K562 (cell line): ENCODE measurements at regions not wholly inside any gene's neighbourhood (a gene's known extent, or its start where the extent isn't known, plus 50 kb on each side); places are given as distances from the start of the nearest gene placed in this dataset.

Experiments used
- ATAC-seq: fragments of 200-7000 bp; cut with Tn5 transposase; 3 replicates; pipeline ENCODE4 v1.9.1; 2020; ENCODE audit warnings: moderate library complexity
- BruUV-seq: library from RNA; stranded (reverse); fragments of 400-500 nt; replicated peaks from 2 replicates; lab custom pipeline; 2021; lab: Mats Ljungman, UMichigan
- CTCF ChIA-PET: fragments of 300-600 bp; formaldehyde crosslinking; extraction: SDS; loops from one replicate; lab custom pipeline; 2021; ENCODE audit warnings: low intra/inter-chr PET ratio; lab: Yijun Ruan, JAX
- POLR2A ChIA-PET: fragments of 300-600, 350-650 bp; sonication (Branson Sonifier 250); formaldehyde crosslinking; extraction: SDS; loops from one replicate; lab custom pipeline; 2021; ENCODE audit warnings: antibody characterized with exemption, inconsistent platforms; lab: Yijun Ruan, JAX
- DNase-seq, 4 experiments: peaks; one replicate each; pipeline versions ENCODE4 v3.0.0 to v3.0.0-alpha.2; 2011 to 2018; ENCODE audit warnings: low spot score in 3 of 4, mixed read lengths in 3 of 4; ENCODE audit errors: extremely low read depth in 1 of 4
- FAIRE-seq: peaks from 2 replicates; lab custom pipeline; 2011; peaks lifted over from hg19 to GRCh38; lab: Jason Lieb, UNC
- H2AFZ ChIP-seq: 2 replicates; pipeline ENCODE4 v1.6.0; 2011; ENCODE audit warnings: low read depth, low read length, control low read depth, inconsistent platforms
- H3K27ac ChIP-seq: fragments of 200-600 bp; 3 replicates; pipeline ENCODE4 v1.8.0; 2011; ENCODE audit warnings: low read depth, mild to moderate bottlenecking, control low read depth, inconsistent platforms, low read length, moderate library complexity, mixed read lengths; ENCODE audit errors: extremely low read depth
- H3K27me3 ChIP-seq, 2 experiments: fragments of 300-600 bp in 1 of 2; 2 replicates in 1 of 2; 3 replicates in 1 of 2; pipeline versions ENCODE4 v1.6.0 to v1.8.0; 2011; ENCODE audit warnings: inconsistent platforms in 2 of 2, low read length in 2 of 2, mild to moderate bottlenecking in 1 of 2, mixed read lengths in 1 of 2, moderate library complexity in 1 of 2; ENCODE audit not compliant: control insufficient read depth in 2 of 2, insufficient read depth in 2 of 2
- H3K36me3 ChIP-seq: fragments of 300-600 bp; 3 replicates; pipeline ENCODE4 v1.8.0; 2011; ENCODE audit warnings: mild to moderate bottlenecking, low read length, inconsistent platforms; ENCODE audit not compliant: control insufficient read depth, insufficient read depth
- H3K4me1 ChIP-seq, 2 experiments: fragments of 200-600 bp in 1 of 2; replicated peaks in 1 of 2; 2 replicates in 1 of 2; 3 replicates in 1 of 2; pipeline versions ENCODE4 v1.5.1 to v1.8.0; 2011; ENCODE audit warnings: inconsistent platforms in 2 of 2, low read length in 2 of 2, mild to moderate bottlenecking in 1 of 2, mixed read lengths in 1 of 2, moderate library complexity in 1 of 2; ENCODE audit not compliant: control insufficient read depth in 2 of 2, insufficient read depth in 2 of 2
- H3K4me2 ChIP-seq: 2 replicates; pipeline ENCODE4 v1.6.1; 2011; ENCODE audit warnings: low read length, control low read depth, inconsistent platforms, mixed read lengths; ENCODE audit not compliant: insufficient read depth
- H3K4me3 ChIP-seq: fragments of 200-600 bp; sonication (generic), shearing (Covaris generic); 2 replicates; pipeline ENCODE4 v1.5.1; 2016; ENCODE audit warnings: control low read depth, inconsistent platforms
- H3K79me2 ChIP-seq: fragments of 200-600 bp; 3 replicates; pipeline ENCODE4 v1.8.0; 2011; ENCODE audit warnings: low read length, inconsistent platforms; ENCODE audit not compliant: control insufficient read depth, insufficient read depth
- H3K9ac ChIP-seq, 2 experiments: 2 replicates each; pipeline versions ENCODE4 v1.6.0 to v1.6.1; 2011; ENCODE audit warnings: low read depth in 2 of 2, low read length in 2 of 2, control low read depth in 1 of 2, inconsistent platforms in 1 of 2, mild to moderate bottlenecking in 1 of 2, mixed read lengths in 1 of 2; ENCODE audit not compliant: insufficient read depth in 1 of 2
- H3K9me1 ChIP-seq: one replicate; pipeline ENCODE4 v1.6.0; 2011; ENCODE audit warnings: inconsistent platforms, mild to moderate bottlenecking, low read length, moderate library complexity; ENCODE audit not compliant: control insufficient read depth, insufficient read depth
- H3K9me3 ChIP-seq: replicated peaks from 2 replicates; pipeline ENCODE4 v1.5.1; 2011; ENCODE audit warnings: low read depth, low read length, inconsistent platforms; ENCODE audit not compliant: control insufficient read depth, insufficient read depth
- H4K20me1 ChIP-seq: replicated peaks from 2 replicates; pipeline ENCODE4 v1.6.1; 2011; ENCODE audit warnings: low read length, inconsistent platforms, mixed read lengths; ENCODE audit not compliant: control insufficient read depth, insufficient read depth
- BACH1 ChIP-seq: fragments of 200-800 bp; sonication (Bioruptor generic); IDR thresholded peaks from 2 replicates; pipeline ENCODE4 v1.6.1; 2016; ENCODE audit warnings: missing genetic modification characterization, missing compliant biosample characterization
- CAMTA2 ChIP-seq: fragments of 250-450 bp; sonication (Bioruptor Pico); conservative IDR thresholded peaks from 2 replicates; pipeline ENCODE4 v1.5.1; 2022
- KDM2B ChIP-seq: fragments of 250-450 bp; sonication (Bioruptor Pico); IDR thresholded peaks from 2 replicates; pipeline ENCODE4 v1.8.0; 2021; ENCODE audit warnings: mild to moderate bottlenecking, moderate library complexity
- MTF1 ChIP-seq: fragments of 250-450 bp; sonication (Bioruptor Pico); IDR thresholded peaks from 2 replicates; pipeline ENCODE4 v1.9.0; 2021; ENCODE audit warnings: moderate library complexity, mild to moderate bottlenecking, inconsistent platforms, borderline replicate concordance
- PRMT5 ChIP-seq: sonication (generic); formaldehyde crosslinking; IDR thresholded peaks from 2 replicates; pipeline ENCODE4 v1.5.0; 2020; ENCODE audit warnings: missing genetic modification reagents
- RCOR1 ChIP-seq, 2 experiments: IDR thresholded peaks; 2 replicates each; pipeline ENCODE4 v1.6.1; 2012; ENCODE audit warnings: low read depth in 2 of 2, low read length in 2 of 2, borderline replicate concordance in 1 of 2, improper control_type of control experiment in 1 of 2
- SIX5 ChIP-seq, 2 experiments: IDR thresholded peaks; 2 replicates each; pipeline ENCODE4 v1.6.1; 2011; ENCODE audit warnings: low read length in 2 of 2, borderline replicate concordance in 1 of 2, low read depth in 1 of 2, mild to moderate bottlenecking in 1 of 2, moderate library complexity in 1 of 2; ENCODE audit not compliant: insufficient read depth in 1 of 2
- SMAD3 ChIP-seq: fragments of 450-650 bp; formaldehyde crosslinking; conservative IDR thresholded peaks from 2 replicates; pipeline ENCODE4 v1.4.0; 2020; ENCODE audit warnings: mild to moderate bottlenecking
- SPI1 ChIP-seq: IDR thresholded peaks from 2 replicates; pipeline ENCODE4 v1.6.1; 2011; ENCODE audit warnings: low read depth, low read length, control low read depth, borderline replicate concordance
- ZFP1 ChIP-seq: fragments of 450-650 bp; formaldehyde crosslinking; IDR thresholded peaks from 2 replicates; pipeline ENCODE4 v1.4.0; 2020; ENCODE audit warnings: mild to moderate bottlenecking, mixed read lengths
- ZMIZ1 ChIP-seq, 2 experiments: fragments of 150-350 bp in 1 of 2; IDR thresholded peaks; 2 replicates each; pipeline ENCODE4 v1.6.1; 2012 to 2016; ENCODE audit warnings: low read depth in 2 of 2, low read length in 2 of 2, mild to moderate bottlenecking in 1 of 2, moderate library complexity in 1 of 2
- ZNF507 ChIP-seq: conservative IDR thresholded peaks from 2 replicates; pipeline ENCODE4 v1.6.1; 2017; ENCODE audit warnings: missing genetic modification characterization, missing compliant biosample characterization
- ZNF551 ChIP-seq: fragments of 250-450 bp; sonication (Bioruptor Pico); IDR thresholded peaks from 2 replicates; pipeline ENCODE4 v1.5.0; 2021; ENCODE audit warnings: mild to moderate bottlenecking, moderate library complexity
- WGBS: fragments of 100-300 bp; shearing (Covaris generic); methylation state at CpG from one replicate; pipeline ENCODE4 v1.1.6; 2016; ENCODE audit warnings: low coverage, mixed read lengths; ENCODE audit not compliant: insufficient coverage; ENCODE audit errors: missing lambda C conversion rate; 5-methylcytosine and 5-hydroxymethylcytosine counted together
- in situ Hi-C: fragments of 300-500 bp; cut with MboI; formaldehyde crosslinking; loops from 4 replicates; pipeline ENCODE4 v1.15.0; 2018; ENCODE audit warnings: inconsistent platforms, mixed read lengths
- intact Hi-C: fragments of 100-400 bp; cut with micrococcal nuclease; formaldehyde crosslinking; loops from 2 replicates; pipeline ENCODE4 v1.14.2; 2022
- TF ChIP-seq, protein P1 (sequence below): sonication (generic); IDR thresholded peaks from 2 replicates; pipeline ENCODE4 v1.6.1; 2016

DNA sequence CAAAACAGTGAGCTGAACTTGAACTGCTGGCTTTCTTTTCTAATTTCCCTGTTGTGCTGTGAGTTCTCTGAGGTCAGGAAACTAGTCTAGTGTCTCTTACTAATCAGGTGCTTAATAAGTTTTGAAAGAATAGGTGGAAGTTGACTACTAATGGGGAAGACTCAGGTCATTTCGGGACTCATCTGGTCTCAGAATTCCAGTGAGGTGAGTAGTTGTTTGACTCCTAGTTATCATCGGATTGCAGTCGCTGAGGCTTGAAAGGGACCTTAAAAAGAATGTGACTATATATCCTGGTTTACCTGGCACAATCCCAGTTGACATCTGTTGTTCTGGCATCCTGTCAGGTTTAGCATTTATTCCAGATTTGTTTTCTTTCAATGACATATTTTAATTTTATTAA, 81.4 kb upstream of the SPAG17 start:
- BruUV-seq: no TSS peak
- POLR2A ChIA-PET: no interaction called here
- in situ Hi-C loops: no loop called here

GRCh38 chr1:118264343-118264742, 79.3 kb upstream of the SPAG17 start:
- H3K9me1 ChIP-seq: no peaks in the 10 kb centered on the region
- WGBS: 3% methylated on average over 3 of the region's 3 CpGs
- CTCF ChIA-PET: no interaction called here
- POLR2A ChIA-PET: interaction anchor here (0.8 to 1.5 kb wide), 2 partner anchors 10 to 11 kb away, joined by 4 to 5 read pairs; no protein-coding TSS in a partner anchor
- no peak overlapping the region for H3K4me2 ChIP-seq
- H3K4me1 ChIP-seq: no peaks in the 10 kb centered on the region
- H3K36me3 ChIP-seq: no peaks in the 10 kb centered on the region
- no peak overlapping the region for H3K9ac ChIP-seq
- intact Hi-C loops (no loop called here), in situ Hi-C loops (no loop called here)
- H4K20me1 ChIP-seq: no peaks in the 10 kb centered on the region
- H2AFZ ChIP-seq: no peak overlapping the region
- FAIRE-seq: no peak
- H3K27ac ChIP-seq: no peak overlapping the region
- no peaks in the 10 kb centered on the region for H3K27me3 ChIP-seq
- H3K4me3 ChIP-seq: no peak overlapping the region
- no peak for ATAC-seq
- BruUV-seq: no TSS peak
- H3K9me3 ChIP-seq: no peaks in the 10 kb centered on the region
- no peaks in the 10 kb centered on the region for H3K79me2 ChIP-seq
- no peak for DNase-seq
- TF ChIP-seq ZMIZ1 (IDR thresholded peaks at IDR 0.05; ENCODE audit: low read depth in 2 of 2, low read length in 2 of 2) (no peak), RCOR1 (IDR thresholded peaks at IDR 0.05; ENCODE audit: borderline replicate concordance in 1 of 2, low read depth in 2 of 2, low read length in 2 of 2) (no peak), ZNF507 (tag) (no peak), SPI1 (no peak), ZNF551 (no peak)

More for the DNA sequence above, 81.4 kb upstream of the SPAG17 start:
- FAIRE-seq (no peak), DNase-seq (no peak), ATAC-seq (no peak)
- no peak overlapping the region for H3K9ac ChIP-seq
- intact Hi-C loops: no loop called here
- H3K27ac ChIP-seq: no peak overlapping the region
- no peak overlapping the region for H3K4me2 ChIP-seq
- H3K36me3 ChIP-seq: no peaks in the 10 kb centered on the region
- no peaks in the 10 kb centered on the region for H3K4me1 ChIP-seq
- no peaks in the 10 kb centered on the region for H4K20me1 ChIP-seq
- no peaks in the 10 kb centered on the region for H3K27me3 ChIP-seq
- CTCF ChIA-PET: no interaction called here
- no peaks in the 10 kb centered on the region for H3K9me1 ChIP-seq
- WGBS: 2% methylated on average over 3 of the region's 3 CpGs
- H2AFZ ChIP-seq: no peak overlapping the region
- no peaks in the 10 kb centered on the region for H3K9me3 ChIP-seq
- TF ChIP-seq, protein P1, sequence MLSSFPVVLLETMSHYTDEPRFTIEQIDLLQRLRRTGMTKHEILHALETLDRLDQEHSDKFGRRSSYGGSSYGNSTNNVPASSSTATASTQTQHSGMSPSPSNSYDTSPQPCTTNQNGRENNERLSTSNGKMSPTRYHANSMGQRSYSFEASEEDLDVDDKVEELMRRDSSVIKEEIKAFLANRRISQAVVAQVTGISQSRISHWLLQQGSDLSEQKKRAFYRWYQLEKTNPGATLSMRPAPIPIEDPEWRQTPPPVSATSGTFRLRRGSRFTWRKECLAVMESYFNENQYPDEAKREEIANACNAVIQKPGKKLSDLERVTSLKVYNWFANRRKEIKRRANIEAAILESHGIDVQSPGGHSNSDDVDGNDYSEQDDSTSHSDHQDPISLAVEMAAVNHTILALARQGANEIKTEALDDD: no peak
- TF ChIP-seq SMAD3 (no peak), ZFP1 (CRISPR knock-in tag) (no peak), PRMT5 (CRISPR knock-in tag) (no peak), KDM2B (CRISPR knock-in tag) (no peak), MTF1 (no peak), SIX5 (IDR thresholded peaks at IDR 0.05; ENCODE audit: borderline replicate concordance in 1 of 2, insufficient read depth in 1 of 2, low read depth in 1 of 2, low read length in 2 of 2) (no peak), BACH1 (tag) (no peak), CAMTA2 (CRISPR knock-in tag) (no peak)
- no peak overlapping the region for H3K4me3 ChIP-seq
- no peaks in the 10 kb centered on the region for H3K79me2 ChIP-seq
